ENCODE measurements at regions not wholly inside any gene's neighbourhood (a gene's known extent, or its start where the extent isn't known, plus 50 kb on each side); places are given as distances from the start of the nearest gene placed in this dataset.

DNA sequence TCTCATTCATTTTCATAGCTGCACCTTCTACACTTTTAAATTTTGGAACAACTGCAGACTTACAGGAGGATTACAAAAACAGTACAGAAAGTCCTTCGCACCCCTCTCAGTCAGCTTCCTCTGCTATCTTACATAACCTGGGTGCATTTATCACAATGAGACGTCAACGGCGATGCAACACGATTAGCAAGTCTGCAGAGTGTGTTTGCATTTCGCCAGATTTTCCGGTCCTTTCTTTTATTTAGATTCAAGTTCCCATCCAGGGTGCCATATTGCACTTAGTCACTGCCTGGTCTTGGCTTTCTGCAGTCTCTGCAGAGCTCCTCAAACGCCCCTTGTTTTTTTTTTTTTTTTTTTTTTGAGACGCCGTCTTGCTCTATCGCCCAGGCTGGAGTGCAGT is 85.9 kb downstream of the ASMT start:
- Histone ChIP-seq H3K9me3 (ENCODE audit: control insufficient read depth, insufficient read depth, low read depth, low read length) (no peaks in the 10 kb centered on the region), H3K4me1 (ENCODE audit: control insufficient read depth, insufficient read depth, low read length) (no peaks in the 10 kb centered on the region), H3K27ac (ENCODE audit: extremely low read depth, low read depth, low read length) (no peak overlapping the region), H3K4me3 (ENCODE audit: low read depth, low read length) (no peak overlapping the region), H3K36me3 (ENCODE audit: control insufficient read depth in 2 of 2, insufficient read depth in 1 of 2, low read length in 2 of 2) (no peaks in the 10 kb centered on the region)
- CTCF ChIA-PET = no interaction called here
- POLR2A ChIA-PET = no interaction called here
- TF ChIP-seq ZNF292 (tag by site-specific recombination; IDR thresholded peaks at IDR 0.05; ENCODE audit: borderline replicate concordance, low read depth) = no peak
- no peak for TF ChIP-seq ZNF510 (tag by site-specific recombination; IDR thresholded peaks at IDR 0.05; ENCODE audit: insufficient replicate concordance)
- TF ChIP-seq, protein P1, sequence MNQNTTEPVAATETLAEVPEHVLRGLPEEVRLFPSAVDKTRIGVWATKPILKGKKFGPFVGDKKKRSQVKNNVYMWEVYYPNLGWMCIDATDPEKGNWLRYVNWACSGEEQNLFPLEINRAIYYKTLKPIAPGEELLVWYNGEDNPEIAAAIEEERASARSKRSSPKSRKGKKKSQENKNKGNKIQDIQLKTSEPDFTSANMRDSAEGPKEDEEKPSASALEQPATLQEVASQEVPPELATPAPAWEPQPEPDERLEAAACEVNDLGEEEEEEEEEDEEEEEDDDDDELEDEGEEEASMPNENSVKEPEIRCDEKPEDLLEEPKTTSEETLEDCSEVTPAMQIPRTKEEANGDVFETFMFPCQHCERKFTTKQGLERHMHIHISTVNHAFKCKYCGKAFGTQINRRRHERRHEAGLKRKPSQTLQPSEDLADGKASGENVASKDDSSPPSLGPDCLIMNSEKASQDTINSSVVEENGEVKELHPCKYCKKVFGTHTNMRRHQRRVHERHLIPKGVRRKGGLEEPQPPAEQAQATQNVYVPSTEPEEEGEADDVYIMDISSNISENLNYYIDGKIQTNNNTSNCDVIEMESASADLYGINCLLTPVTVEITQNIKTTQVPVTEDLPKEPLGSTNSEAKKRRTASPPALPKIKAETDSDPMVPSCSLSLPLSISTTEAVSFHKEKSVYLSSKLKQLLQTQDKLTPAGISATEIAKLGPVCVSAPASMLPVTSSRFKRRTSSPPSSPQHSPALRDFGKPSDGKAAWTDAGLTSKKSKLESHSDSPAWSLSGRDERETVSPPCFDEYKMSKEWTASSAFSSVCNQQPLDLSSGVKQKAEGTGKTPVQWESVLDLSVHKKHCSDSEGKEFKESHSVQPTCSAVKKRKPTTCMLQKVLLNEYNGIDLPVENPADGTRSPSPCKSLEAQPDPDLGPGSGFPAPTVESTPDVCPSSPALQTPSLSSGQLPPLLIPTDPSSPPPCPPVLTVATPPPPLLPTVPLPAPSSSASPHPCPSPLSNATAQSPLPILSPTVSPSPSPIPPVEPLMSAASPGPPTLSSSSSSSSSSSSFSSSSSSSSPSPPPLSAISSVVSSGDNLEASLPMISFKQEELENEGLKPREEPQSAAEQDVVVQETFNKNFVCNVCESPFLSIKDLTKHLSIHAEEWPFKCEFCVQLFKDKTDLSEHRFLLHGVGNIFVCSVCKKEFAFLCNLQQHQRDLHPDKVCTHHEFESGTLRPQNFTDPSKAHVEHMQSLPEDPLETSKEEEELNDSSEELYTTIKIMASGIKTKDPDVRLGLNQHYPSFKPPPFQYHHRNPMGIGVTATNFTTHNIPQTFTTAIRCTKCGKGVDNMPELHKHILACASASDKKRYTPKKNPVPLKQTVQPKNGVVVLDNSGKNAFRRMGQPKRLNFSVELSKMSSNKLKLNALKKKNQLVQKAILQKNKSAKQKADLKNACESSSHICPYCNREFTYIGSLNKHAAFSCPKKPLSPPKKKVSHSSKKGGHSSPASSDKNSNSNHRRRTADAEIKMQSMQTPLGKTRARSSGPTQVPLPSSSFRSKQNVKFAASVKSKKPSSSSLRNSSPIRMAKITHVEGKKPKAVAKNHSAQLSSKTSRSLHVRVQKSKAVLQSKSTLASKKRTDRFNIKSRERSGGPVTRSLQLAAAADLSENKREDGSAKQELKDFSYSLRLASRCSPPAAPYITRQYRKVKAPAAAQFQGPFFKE (tag by site-specific recombination; IDR thresholded peaks at IDR 0.05; ENCODE audit: borderline replicate concordance) = no peak
- TF ChIP-seq RBAK (tag by site-specific recombination; IDR thresholded peaks at IDR 0.05) = no peak
- TF ChIP-seq, protein P2, sequence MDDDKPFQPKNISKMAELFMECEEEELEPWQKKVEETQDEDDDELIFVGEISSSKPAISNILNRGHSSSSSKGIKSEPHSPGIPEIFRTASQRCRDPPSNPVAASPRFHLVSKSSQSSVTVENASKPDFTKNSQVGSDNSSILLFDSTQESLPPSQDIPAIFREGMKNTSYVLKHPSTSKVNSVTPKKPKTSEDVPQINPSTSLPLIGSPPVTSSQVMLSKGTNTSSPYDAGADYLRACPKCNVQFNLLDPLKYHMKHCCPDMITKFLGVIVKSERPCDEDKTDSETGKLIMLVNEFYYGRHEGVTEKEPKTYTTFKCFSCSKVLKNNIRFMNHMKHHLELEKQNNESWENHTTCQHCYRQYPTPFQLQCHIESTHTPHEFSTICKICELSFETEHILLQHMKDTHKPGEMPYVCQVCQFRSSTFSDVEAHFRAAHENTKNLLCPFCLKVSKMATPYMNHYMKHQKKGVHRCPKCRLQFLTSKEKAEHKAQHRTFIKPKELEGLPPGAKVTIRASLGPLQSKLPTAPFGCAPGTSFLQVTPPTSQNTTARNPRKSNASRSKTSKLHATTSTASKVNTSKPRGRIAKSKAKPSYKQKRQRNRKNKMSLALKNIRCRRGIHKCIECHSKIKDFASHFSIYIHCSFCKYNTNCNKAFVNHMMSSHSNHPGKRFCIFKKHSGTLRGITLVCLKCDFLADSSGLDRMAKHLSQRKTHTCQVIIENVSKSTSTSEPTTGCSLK (tag by site-specific recombination; IDR thresholded peaks at IDR 0.05) = no peak
- no peak for TF ChIP-seq ZBTB8A (tag by site-specific recombination; IDR thresholded peaks at IDR 0.05)
- no peak for TF ChIP-seq ZNF473 (tag by site-specific recombination; IDR thresholded peaks at IDR 0.05)
- TF ChIP-seq ZNF350 (tag by site-specific recombination; IDR thresholded peaks at IDR 0.05) = no peak
- TF ChIP-seq, protein P3, sequence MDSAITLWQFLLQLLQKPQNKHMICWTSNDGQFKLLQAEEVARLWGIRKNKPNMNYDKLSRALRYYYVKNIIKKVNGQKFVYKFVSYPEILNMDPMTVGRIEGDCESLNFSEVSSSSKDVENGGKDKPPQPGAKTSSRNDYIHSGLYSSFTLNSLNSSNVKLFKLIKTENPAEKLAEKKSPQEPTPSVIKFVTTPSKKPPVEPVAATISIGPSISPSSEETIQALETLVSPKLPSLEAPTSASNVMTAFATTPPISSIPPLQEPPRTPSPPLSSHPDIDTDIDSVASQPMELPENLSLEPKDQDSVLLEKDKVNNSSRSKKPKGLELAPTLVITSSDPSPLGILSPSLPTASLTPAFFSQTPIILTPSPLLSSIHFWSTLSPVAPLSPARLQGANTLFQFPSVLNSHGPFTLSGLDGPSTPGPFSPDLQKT (IDR thresholded peaks at IDR 0.05; ENCODE audit: borderline replicate concordance, low read depth, low read length) = no peak
- TF ChIP-seq, protein P4, sequence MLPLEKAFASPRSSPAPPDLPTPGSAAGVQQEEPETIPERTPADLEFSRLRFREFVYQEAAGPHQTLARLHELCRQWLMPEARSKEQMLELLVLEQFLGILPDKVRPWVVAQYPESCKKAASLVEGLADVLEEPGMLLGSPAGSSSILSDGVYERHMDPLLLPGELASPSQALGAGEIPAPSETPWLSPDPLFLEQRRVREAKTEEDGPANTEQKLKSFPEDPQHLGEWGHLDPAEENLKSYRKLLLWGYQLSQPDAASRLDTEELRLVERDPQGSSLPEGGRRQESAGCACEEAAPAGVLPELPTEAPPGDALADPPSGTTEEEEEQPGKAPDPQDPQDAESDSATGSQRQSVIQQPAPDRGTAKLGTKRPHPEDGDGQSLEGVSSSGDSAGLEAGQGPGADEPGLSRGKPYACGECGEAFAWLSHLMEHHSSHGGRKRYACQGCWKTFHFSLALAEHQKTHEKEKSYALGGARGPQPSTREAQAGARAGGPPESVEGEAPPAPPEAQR (tag by site-specific recombination; IDR thresholded peaks at IDR 0.05) = no peak
- no peak for TF ChIP-seq ZNF660 (tag by site-specific recombination; IDR thresholded peaks at IDR 0.05)
- no peak for TF ChIP-seq GLI4 (tag by site-specific recombination; IDR thresholded peaks at IDR 0.05)
- no peak for TF ChIP-seq GLI2 (tag by site-specific recombination; IDR thresholded peaks at IDR 0.05; ENCODE audit: borderline replicate concordance, low read depth)
- TF ChIP-seq, protein P5, sequence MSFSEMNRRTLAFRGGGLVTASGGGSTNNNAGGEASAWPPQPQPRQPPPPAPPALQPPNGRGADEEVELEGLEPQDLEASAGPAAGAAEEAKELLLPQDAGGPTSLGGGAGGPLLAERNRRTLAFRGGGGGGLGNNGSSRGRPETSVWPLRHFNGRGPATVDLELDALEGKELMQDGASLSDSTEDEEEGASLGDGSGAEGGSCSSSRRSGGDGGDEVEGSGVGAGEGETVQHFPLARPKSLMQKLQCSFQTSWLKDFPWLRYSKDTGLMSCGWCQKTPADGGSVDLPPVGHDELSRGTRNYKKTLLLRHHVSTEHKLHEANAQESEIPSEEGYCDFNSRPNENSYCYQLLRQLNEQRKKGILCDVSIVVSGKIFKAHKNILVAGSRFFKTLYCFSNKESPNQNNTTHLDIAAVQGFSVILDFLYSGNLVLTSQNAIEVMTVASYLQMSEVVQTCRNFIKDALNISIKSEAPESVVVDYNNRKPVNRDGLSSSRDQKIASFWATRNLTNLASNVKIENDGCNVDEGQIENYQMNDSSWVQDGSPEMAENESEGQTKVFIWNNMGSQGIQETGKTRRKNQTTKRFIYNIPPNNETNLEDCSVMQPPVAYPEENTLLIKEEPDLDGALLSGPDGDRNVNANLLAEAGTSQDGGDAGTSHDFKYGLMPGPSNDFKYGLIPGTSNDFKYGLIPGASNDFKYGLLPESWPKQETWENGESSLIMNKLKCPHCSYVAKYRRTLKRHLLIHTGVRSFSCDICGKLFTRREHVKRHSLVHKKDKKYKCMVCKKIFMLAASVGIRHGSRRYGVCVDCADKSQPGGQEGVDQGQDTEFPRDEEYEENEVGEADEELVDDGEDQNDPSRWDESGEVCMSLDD (tag by site-specific recombination; IDR thresholded peaks at IDR 0.05) = no peak
- TF ChIP-seq ZNF571 (tag by site-specific recombination; IDR thresholded peaks at IDR 0.05) = no peak
- no peak for TF ChIP-seq ZNF175 (tag by site-specific recombination; IDR thresholded peaks at IDR 0.05)
- TF ChIP-seq, protein P6, sequence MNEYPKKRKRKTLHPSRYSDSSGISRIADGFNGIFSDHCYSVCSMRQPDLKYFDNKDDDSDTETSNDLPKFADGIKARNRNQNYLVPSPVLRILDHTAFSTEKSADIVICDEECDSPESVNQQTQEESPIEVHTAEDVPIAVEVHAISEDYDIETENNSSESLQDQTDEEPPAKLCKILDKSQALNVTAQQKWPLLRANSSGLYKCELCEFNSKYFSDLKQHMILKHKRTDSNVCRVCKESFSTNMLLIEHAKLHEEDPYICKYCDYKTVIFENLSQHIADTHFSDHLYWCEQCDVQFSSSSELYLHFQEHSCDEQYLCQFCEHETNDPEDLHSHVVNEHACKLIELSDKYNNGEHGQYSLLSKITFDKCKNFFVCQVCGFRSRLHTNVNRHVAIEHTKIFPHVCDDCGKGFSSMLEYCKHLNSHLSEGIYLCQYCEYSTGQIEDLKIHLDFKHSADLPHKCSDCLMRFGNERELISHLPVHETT (tag by site-specific recombination; IDR thresholded peaks at IDR 0.05) = no peak
- TF ChIP-seq, protein P7, sequence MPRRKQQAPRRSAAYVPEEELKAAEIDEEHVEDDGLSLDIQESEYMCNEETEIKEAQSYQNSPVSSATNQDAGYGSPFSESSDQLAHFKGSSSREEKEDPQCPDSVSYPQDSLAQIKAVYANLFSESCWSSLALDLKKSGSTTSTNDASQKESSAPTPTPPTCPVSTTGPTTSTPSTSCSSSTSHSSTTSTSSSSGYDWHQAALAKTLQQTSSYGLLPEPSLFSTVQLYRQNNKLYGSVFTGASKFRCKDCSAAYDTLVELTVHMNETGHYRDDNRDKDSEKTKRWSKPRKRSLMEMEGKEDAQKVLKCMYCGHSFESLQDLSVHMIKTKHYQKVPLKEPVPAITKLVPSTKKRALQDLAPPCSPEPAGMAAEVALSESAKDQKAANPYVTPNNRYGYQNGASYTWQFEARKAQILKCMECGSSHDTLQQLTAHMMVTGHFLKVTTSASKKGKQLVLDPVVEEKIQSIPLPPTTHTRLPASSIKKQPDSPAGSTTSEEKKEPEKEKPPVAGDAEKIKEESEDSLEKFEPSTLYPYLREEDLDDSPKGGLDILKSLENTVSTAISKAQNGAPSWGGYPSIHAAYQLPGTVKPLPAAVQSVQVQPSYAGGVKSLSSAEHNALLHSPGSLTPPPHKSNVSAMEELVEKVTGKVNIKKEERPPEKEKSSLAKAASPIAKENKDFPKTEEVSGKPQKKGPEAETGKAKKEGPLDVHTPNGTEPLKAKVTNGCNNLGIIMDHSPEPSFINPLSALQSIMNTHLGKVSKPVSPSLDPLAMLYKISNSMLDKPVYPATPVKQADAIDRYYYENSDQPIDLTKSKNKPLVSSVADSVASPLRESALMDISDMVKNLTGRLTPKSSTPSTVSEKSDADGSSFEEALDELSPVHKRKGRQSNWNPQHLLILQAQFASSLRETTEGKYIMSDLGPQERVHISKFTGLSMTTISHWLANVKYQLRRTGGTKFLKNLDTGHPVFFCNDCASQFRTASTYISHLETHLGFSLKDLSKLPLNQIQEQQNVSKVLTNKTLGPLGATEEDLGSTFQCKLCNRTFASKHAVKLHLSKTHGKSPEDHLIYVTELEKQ (tag by site-specific recombination; IDR thresholded peaks at IDR 0.05; ENCODE audit: borderline replicate concordance) = no peak
